Activated naive CD4-positive, alpha-beta T cell treated with anti-CD3 and anti-CD28 coated beads for 36 hours (primary cell): ENCODE measurements at regions not wholly inside any gene's neighbourhood (a gene's known extent, or its start where the extent isn't known, plus 50 kb on each side); places are given as distances from the start of the nearest gene placed in this dataset.
"Not testable (repeated sequence)": the region's sequence is repeated elsewhere in the genome, so short reads cannot be mapped to it uniquely, and the experiment has no call there.

Source experiments
- CTCF ChIA-PET: fragments of 350-600 bp; sonication (Branson Sonifier 250); formaldehyde crosslinking; loops from one replicate; lab custom pipeline; 2021; ENCODE audit warnings: antibody characterized with exemption; lab: Charles Lee
- DNase-seq: peaks from one replicate; pipeline ENCODE4 v3.0.0-alpha.2; 2020
- H3K27ac Mint-ChIP-seq: one replicate; pipeline ENCODE4 v1.8.0; 2021; ENCODE audit warnings: mild to moderate bottlenecking, mixed read lengths
- H3K27me3 Mint-ChIP-seq: one replicate; pipeline ENCODE4 v1.8.0; 2021; ENCODE audit warnings: low read depth, mixed read lengths
- H3K36me3 Mint-ChIP-seq: one replicate; pipeline ENCODE4 v1.8.0; 2021; ENCODE audit warnings: low read depth, mixed read lengths
- H3K4me1 Mint-ChIP-seq: one replicate; pipeline ENCODE4 v1.8.0; 2021; ENCODE audit warnings: low read depth, mixed read lengths
- H3K4me3 Mint-ChIP-seq: one replicate; pipeline ENCODE4 v1.8.0; 2021; ENCODE audit warnings: mild to moderate bottlenecking, moderate library complexity, mixed read lengths
- H3K9me3 Mint-ChIP-seq: one replicate; pipeline ENCODE4 v1.8.0; 2021; ENCODE audit warnings: mixed read lengths
- intact Hi-C: fragments of 100-400 bp; cut with micrococcal nuclease; formaldehyde crosslinking; loops from one replicate; pipeline ENCODE4 v1.15.1; 2023

GRCh38 chr3:35295906-35296305, 343.4 kb upstream of the ARPP21 start:
- Mint-ChIP-seq H3K4me1 (peaks cover 1% of the 10 kb centered on the region), H3K27me3 (peaks cover 2% of the 10 kb centered on the region), H3K36me3 (no peaks in the 10 kb centered on the region), H3K27ac (no peak overlapping the region), H3K9me3 (peaks cover 3% of the 10 kb centered on the region), H3K4me3 (no peak overlapping the region)
- CTCF ChIA-PET = no interaction called here
- intact Hi-C loops = no loop called here
- no peak for DNase-seq

- CTCF ChIA-PET = no interaction called here
- peaks cover 2% of the 10 kb centered on the region for H3K27me3 Mint-ChIP-seq
- H3K4me3 Mint-ChIP-seq = no peak overlapping the region
- intact Hi-C loops = no loop called here
- H3K27ac Mint-ChIP-seq = no peak overlapping the region
- H3K36me3 Mint-ChIP-seq = no peaks in the 10 kb centered on the region
- peaks cover 1% of the 10 kb centered on the region for H3K4me1 Mint-ChIP-seq
- peak; percentile 11 for DNase-seq
- H3K9me3 Mint-ChIP-seq = peaks cover 3% of the 10 kb centered on the region
Measured at GRCh38 chr3:35296533-35296932, 342.8 kb upstream of the ARPP21 start.

- DNase-seq, intact Hi-C loops, H3K4me1 Mint-ChIP-seq: not testable (repeated sequence)
Measured at GRCh38 chr3:35296944-35297343, 342.4 kb upstream of the ARPP21 start.

GRCh38 chr3:35305406-35305805, 333.9 kb upstream of the ARPP21 start:
- Mint-ChIP-seq H3K36me3 (no peaks in the 10 kb centered on the region), H3K4me3 (no peak overlapping the region), H3K9me3 (no peaks in the 10 kb centered on the region), H3K27me3 (peaks cover 2% of the 10 kb centered on the region), H3K4me1 (no peaks in the 10 kb centered on the region), H3K27ac (no peak overlapping the region)
- no peak for DNase-seq
- intact Hi-C loops = no loop called here
- CTCF ChIA-PET = no interaction called here

More at GRCh38 chr3:35296944-35297343, 342.4 kb upstream of the ARPP21 start:
- H3K27me3 Mint-ChIP-seq, H3K4me3 Mint-ChIP-seq, CTCF ChIA-PET, H3K36me3 Mint-ChIP-seq, H3K9me3 Mint-ChIP-seq, H3K27ac Mint-ChIP-seq: not testable (repeated sequence)

GRCh38 chr3:35307296-35307695, 332.0 kb upstream of the ARPP21 start:
- no peaks in the 10 kb centered on the region for H3K27me3 Mint-ChIP-seq
- H3K4me1 Mint-ChIP-seq = no peaks in the 10 kb centered on the region
- H3K9me3 Mint-ChIP-seq = no peaks in the 10 kb centered on the region
- CTCF ChIA-PET = no interaction called here
- H3K27ac Mint-ChIP-seq = no peak overlapping the region
- H3K4me3 Mint-ChIP-seq = no peak overlapping the region
- no peak for DNase-seq
- no peaks in the 10 kb centered on the region for H3K36me3 Mint-ChIP-seq
- intact Hi-C loops = no loop called here

GRCh38 chr3:35316841-35317240, 322.5 kb upstream of the ARPP21 start:
- H3K4me3 Mint-ChIP-seq, CTCF ChIA-PET, H3K27ac Mint-ChIP-seq, intact Hi-C loops, DNase-seq, H3K36me3 Mint-ChIP-seq, H3K9me3 Mint-ChIP-seq, H3K27me3 Mint-ChIP-seq, H3K4me1 Mint-ChIP-seq: not testable (repeated sequence)

- Mint-ChIP-seq H3K36me3 (no peaks in the 10 kb centered on the region), H3K27me3 (no peaks in the 10 kb centered on the region), H3K4me3 (no peak overlapping the region), H3K4me1 (no peaks in the 10 kb centered on the region), H3K9me3 (peaks cover 9% of the 10 kb centered on the region), H3K27ac (no peak overlapping the region)
- intact Hi-C loops = no loop called here
- CTCF ChIA-PET = no interaction called here
- no peak for DNase-seq
Measured at GRCh38 chr3:35320646-35321407, 318.5 kb upstream of the ARPP21 start.

- Mint-ChIP-seq H3K9me3 (peaks cover 12% of the 10 kb centered on the region), H3K27me3 (no peaks in the 10 kb centered on the region), H3K4me1 (no peaks in the 10 kb centered on the region), H3K27ac (no peak overlapping the region), H3K36me3 (no peaks in the 10 kb centered on the region), H3K4me3 (no peak overlapping the region)
- intact Hi-C loops = no loop called here
- no peak for DNase-seq
- CTCF ChIA-PET = no interaction called here
Measured at GRCh38 chr3:35322070-35322469, 317.3 kb upstream of the ARPP21 start.

GRCh38 chr3:35335703-35336102, 303.6 kb upstream of the ARPP21 start:
- DNase-seq = no peak
- no peak overlapping the region for H3K4me3 Mint-ChIP-seq
- H3K9me3 Mint-ChIP-seq = no peaks in the 10 kb centered on the region
- H3K27me3 Mint-ChIP-seq = no peaks in the 10 kb centered on the region
- CTCF ChIA-PET = no interaction called here
- no peaks in the 10 kb centered on the region for H3K4me1 Mint-ChIP-seq
- intact Hi-C loops = no loop called here
- no peak overlapping the region for H3K27ac Mint-ChIP-seq
- H3K36me3 Mint-ChIP-seq = no peaks in the 10 kb centered on the region

- Mint-ChIP-seq H3K27ac (no peak overlapping the region), H3K9me3 (no peaks in the 10 kb centered on the region), H3K4me1 (no peaks in the 10 kb centered on the region), H3K36me3 (no peaks in the 10 kb centered on the region), H3K27me3 (no peaks in the 10 kb centered on the region), H3K4me3 (no peak overlapping the region)
- CTCF ChIA-PET = no interaction called here
- DNase-seq = no peak
- intact Hi-C loops = no loop called here
Measured at GRCh38 chr3:35336601-35337000, 302.7 kb upstream of the ARPP21 start.

GRCh38 chr3:35338186-35338585, 301.1 kb upstream of the ARPP21 start:
- Mint-ChIP-seq H3K27ac (no peak overlapping the region), H3K9me3 (no peaks in the 10 kb centered on the region), H3K36me3 (no peaks in the 10 kb centered on the region), H3K27me3 (no peaks in the 10 kb centered on the region), H3K4me1 (no peaks in the 10 kb centered on the region), H3K4me3 (no peak overlapping the region)
- intact Hi-C loops = no loop called here
- no peak for DNase-seq
- CTCF ChIA-PET = no interaction called here

GRCh38 chr3:35380196-35380595, 259.1 kb upstream of the ARPP21 start:
- intact Hi-C loops = no loop called here
- DNase-seq = no peak
- Mint-ChIP-seq H3K4me1 (no peaks in the 10 kb centered on the region), H3K27ac (no peak overlapping the region), H3K9me3 (no peaks in the 10 kb centered on the region), H3K36me3 (no peaks in the 10 kb centered on the region), H3K4me3 (no peak overlapping the region), H3K27me3 (no peaks in the 10 kb centered on the region)
- CTCF ChIA-PET = interaction anchor here (0.7 kb wide), 1 partner anchor 67 kb away, joined by 3 read pairs; no protein-coding TSS in a partner anchor

GRCh38 chr3:35383216-35383615, 256.1 kb upstream of the ARPP21 start:
- H3K4me3 Mint-ChIP-seq = no peak overlapping the region
- no peaks in the 10 kb centered on the region for H3K36me3 Mint-ChIP-seq
- CTCF ChIA-PET = no interaction called here
- H3K4me1 Mint-ChIP-seq = no peaks in the 10 kb centered on the region
- DNase-seq = no peak
- H3K27me3 Mint-ChIP-seq = no peaks in the 10 kb centered on the region
- intact Hi-C loops = no loop called here
- H3K9me3 Mint-ChIP-seq = no peaks in the 10 kb centered on the region
- no peak overlapping the region for H3K27ac Mint-ChIP-seq
